Progenitor cell of endocrine pancreas (in vitro differentiated cells): ENCODE measurements at regions not wholly inside any gene's neighbourhood (a gene's known extent, or its start where the extent isn't known, plus 50 kb on each side); places are given as distances from the start of the nearest gene placed in this dataset.

Source experiments
- DNase-seq: peaks from one replicate; pipeline ENCODE4 v3.0.0; 2021; ENCODE audit warnings: low spot score; ENCODE audit not compliant: unreplicated experiment
- H3K27ac Mint-ChIP-seq: 2 replicates; pipeline ENCODE4 v1.8.0; 2021; ENCODE audit warnings: mild to moderate bottlenecking, moderate library complexity, mixed read lengths
- H3K27me3 Mint-ChIP-seq: 2 replicates; pipeline ENCODE4 v1.8.0; 2021; ENCODE audit warnings: mixed read lengths
- H3K36me3 Mint-ChIP-seq: 2 replicates; pipeline ENCODE4 v1.8.0; 2022; ENCODE audit warnings: mixed read lengths; ENCODE audit not compliant: insufficient read depth
- H3K4me1 Mint-ChIP-seq: 2 replicates; pipeline ENCODE4 v1.8.0; 2021; ENCODE audit warnings: low read depth, mixed read lengths
- H3K4me3 Mint-ChIP-seq: 2 replicates; pipeline ENCODE4 v1.8.0; 2021; ENCODE audit warnings: low read depth, mild to moderate bottlenecking, moderate library complexity, mixed read lengths
- H3K9me3 Mint-ChIP-seq: 2 replicates; pipeline ENCODE4 v1.8.0; 2021; ENCODE audit warnings: low read depth, mixed read lengths
- TF ChIP-seq, protein P1 (sequence below): fragments of 200-600 bp; sonication (generic); IDR thresholded peaks from one replicate; pipeline ENCODE4 v1.5.0; 2021; ENCODE audit warnings: antibody characterized with exemption, mild to moderate bottlenecking; ENCODE audit not compliant: unreplicated experiment

GRCh38 chr16:54806378-54806777 is 124.3 kb upstream of the IRX5 start:
- DNase-seq, result no peak
- H3K4me1 Mint-ChIP-seq, result peaks cover 4% of the 10 kb centered on the region
- peaks cover 3% of the 10 kb centered on the region for H3K27me3 Mint-ChIP-seq
- TF ChIP-seq, protein P1, sequence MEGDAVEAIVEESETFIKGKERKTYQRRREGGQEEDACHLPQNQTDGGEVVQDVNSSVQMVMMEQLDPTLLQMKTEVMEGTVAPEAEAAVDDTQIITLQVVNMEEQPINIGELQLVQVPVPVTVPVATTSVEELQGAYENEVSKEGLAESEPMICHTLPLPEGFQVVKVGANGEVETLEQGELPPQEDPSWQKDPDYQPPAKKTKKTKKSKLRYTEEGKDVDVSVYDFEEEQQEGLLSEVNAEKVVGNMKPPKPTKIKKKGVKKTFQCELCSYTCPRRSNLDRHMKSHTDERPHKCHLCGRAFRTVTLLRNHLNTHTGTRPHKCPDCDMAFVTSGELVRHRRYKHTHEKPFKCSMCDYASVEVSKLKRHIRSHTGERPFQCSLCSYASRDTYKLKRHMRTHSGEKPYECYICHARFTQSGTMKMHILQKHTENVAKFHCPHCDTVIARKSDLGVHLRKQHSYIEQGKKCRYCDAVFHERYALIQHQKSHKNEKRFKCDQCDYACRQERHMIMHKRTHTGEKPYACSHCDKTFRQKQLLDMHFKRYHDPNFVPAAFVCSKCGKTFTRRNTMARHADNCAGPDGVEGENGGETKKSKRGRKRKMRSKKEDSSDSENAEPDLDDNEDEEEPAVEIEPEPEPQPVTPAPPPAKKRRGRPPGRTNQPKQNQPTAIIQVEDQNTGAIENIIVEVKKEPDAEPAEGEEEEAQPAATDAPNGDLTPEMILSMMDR, result no peak
- H3K36me3 Mint-ChIP-seq, result no peaks in the 10 kb centered on the region
- no peak overlapping the region for H3K27ac Mint-ChIP-seq
- no peak overlapping the region for H3K4me3 Mint-ChIP-seq
- H3K9me3 Mint-ChIP-seq, result no peaks in the 10 kb centered on the region

GRCh38 chr16:54805648-54806047 is 125.0 kb upstream of the IRX5 start:
- DNase-seq, result no peak
- Mint-ChIP-seq H3K9me3 (no peaks in the 10 kb centered on the region), H3K27ac (no peak overlapping the region), H3K4me1 (peaks cover 4% of the 10 kb centered on the region), H3K4me3 (no peak overlapping the region), H3K36me3 (no peaks in the 10 kb centered on the region), H3K27me3 (peaks cover 3% of the 10 kb centered on the region)
- TF ChIP-seq, protein P1, result no peak

DNA sequence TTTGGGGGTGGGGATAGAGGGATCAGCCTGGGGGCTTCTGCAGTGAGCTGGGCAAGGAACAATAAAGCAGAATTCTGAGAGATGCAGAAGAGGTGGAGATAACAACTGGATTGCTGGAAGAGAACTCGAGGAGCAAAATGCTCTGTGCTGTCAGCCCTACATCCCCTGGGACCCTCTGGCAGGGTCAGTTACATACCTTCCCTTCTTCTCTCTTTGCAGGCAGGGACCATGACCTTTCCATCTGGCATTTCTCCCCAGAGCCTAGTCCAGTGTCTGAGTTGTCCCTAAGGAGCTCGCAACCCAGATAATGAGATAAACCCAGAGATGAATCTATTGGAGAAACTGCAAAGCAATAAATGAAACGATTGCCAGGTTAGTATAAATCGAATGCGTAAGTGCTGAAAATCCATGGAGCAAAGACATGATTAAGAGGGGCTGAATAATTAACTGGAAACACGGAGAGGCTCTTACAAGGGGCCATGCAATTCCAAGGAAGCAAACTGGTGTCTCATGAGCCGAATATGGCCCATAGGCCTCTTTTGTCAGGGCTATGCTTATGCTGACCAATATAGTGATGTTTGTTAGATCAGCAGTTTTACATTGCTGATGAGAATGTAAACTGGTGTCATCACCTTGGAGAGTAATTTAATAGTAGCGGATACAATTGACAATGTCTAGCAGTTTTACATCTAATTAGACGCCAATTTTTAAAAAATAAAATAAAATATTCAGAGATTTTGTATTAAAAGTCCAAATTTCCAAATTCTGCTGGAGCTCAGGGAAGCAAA is 129.4 kb upstream of the IRX5 start:
- H3K9me3 Mint-ChIP-seq, result peaks cover 8% of the 10 kb centered on the region
- TF ChIP-seq, protein P1, result no peak
- H3K36me3 Mint-ChIP-seq, result no peaks in the 10 kb centered on the region
- no peak overlapping the region for H3K4me3 Mint-ChIP-seq
- no peak overlapping the region for H3K27ac Mint-ChIP-seq
- H3K4me1 Mint-ChIP-seq, result peaks cover 6% of the 10 kb centered on the region
- no peaks in the 10 kb centered on the region for H3K27me3 Mint-ChIP-seq
- no peak for DNase-seq

- H3K9me3 Mint-ChIP-seq, result peaks cover 8% of the 10 kb centered on the region
- TF ChIP-seq, protein P1, result no peak
- DNase-seq, result no peak
- peaks cover 8% of the 10 kb centered on the region for H3K4me1 Mint-ChIP-seq
- no peaks in the 10 kb centered on the region for H3K27me3 Mint-ChIP-seq
- H3K27ac Mint-ChIP-seq, result no peak overlapping the region
- H3K36me3 Mint-ChIP-seq, result no peaks in the 10 kb centered on the region
- no peak overlapping the region for H3K4me3 Mint-ChIP-seq
Observed at GRCh38 chr16:54798267-54798666, 132.4 kb upstream of the IRX5 start.

DNA sequence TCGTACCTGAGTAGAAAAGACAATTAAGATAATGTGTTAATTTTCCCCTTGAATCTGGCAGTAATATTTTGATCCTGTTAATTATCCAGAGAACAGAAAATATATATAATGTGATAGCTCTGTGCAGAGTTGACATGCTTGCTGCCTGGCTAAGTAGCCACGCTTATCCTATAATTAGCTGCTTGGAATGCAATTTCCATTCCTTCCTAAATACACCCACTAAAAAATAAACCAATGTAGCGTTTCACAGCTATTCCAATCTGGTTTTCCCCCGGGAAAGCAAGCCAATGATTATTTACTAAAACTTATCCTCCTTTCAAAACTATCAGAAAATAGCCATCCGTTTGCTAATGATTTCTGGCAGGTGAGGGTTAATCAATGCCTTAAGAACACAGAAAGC is 134.5 kb upstream of the IRX5 start:
- H3K36me3 Mint-ChIP-seq, result no peaks in the 10 kb centered on the region
- H3K27ac Mint-ChIP-seq, result no peak overlapping the region
- H3K27me3 Mint-ChIP-seq, result peaks cover under 1% of the 10 kb centered on the region
- peaks cover 8% of the 10 kb centered on the region for H3K9me3 Mint-ChIP-seq
- no peak overlapping the region for H3K4me3 Mint-ChIP-seq
- TF ChIP-seq, protein P1, result no peak
- peaks cover 8% of the 10 kb centered on the region for H3K4me1 Mint-ChIP-seq
- DNase-seq, result no peak
